NCI-H1092 treated with DMSO at 0.1 percent for 48 hours (cell line): ENCODE measurements at regions not wholly inside any gene's neighbourhood (a gene's known extent, or its start where the extent isn't known, plus 50 kb on each side); places are given as distances from the start of the nearest gene placed in this dataset.
"Not testable (repeated sequence)": the region's sequence is repeated elsewhere in the genome, so short reads cannot be mapped to it uniquely, and the experiment has no call there.

Experiments used
- DNase-seq: peaks from one replicate; lab custom pipeline; 2025; lab: John Stamatoyannopoulos, UW

DNA sequence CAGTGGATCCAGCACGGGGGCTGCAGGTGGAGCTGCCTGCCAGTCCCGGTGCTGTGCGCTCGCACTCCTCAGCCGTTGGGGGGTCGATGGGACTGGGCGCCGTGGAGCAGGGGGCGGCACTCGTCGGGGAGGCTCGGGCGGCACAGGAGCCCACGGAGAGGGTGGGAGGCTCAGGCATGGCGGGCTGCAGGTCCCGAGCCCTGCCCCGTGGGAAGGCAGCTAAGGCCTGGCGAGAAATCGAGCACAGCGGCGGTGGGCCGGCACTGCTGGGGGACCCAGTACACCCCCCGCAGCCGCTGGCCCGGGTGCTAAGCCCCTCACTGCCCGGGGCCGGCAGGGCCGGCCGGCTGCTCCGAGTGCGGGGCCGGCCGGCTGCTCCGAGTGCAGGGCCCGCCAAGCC is 52.3 kb upstream of the MARK1 start:
- DNase-seq, result not testable (repeated sequence)

DNA sequence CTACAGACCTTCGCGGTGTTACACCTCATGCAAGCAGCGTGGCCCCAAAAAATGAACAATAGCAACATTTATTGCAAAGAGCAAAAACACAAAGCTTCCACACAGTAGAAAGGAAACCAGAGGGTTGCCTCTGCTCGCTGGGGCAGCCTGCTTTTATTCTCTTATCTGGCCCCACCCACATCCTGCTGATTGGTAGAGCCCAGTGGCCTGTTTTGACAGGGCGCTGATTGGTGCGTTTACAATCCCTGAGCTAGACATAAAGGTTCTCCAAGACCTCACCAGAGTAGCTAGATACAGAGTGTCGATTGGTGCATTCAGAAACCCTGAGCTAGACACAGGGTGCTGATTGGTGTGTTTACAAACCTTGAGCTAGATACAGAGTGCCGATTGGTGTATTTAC is 52.8 kb upstream of the MARK1 start:
- DNase-seq, result not testable (repeated sequence)

- DNase-seq, result no peak
Observed at GRCh38 chr1:220473440-220473839, 54.5 kb upstream of the MARK1 start.

DNA sequence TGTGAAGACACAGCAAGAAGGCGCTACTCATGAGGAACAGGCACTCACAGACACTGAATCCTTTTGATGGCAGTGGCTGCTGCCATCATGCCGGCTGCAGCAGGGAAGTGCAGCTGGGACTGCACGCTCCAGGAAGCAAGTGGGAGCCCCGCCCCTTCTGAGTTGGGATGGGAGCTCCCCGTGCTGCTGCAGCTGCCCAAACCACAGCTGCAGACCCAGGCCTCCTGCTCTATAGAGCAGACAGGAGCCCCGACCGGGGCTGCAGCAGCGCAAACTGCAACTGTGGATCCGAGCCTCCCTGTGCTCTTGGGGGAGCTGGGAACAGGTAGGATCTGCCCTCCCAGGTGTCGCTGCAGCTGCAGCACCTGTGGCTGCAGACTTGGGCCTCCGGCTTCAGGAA is 65.2 kb upstream of the MARK1 start:
- no peak for DNase-seq

- no peak for DNase-seq
Observed at GRCh38 chr1:220458936-220459335, 69.0 kb upstream of the MARK1 start.

GRCh38 chr1:220457957-220458609 is 69.9 kb upstream of the MARK1 start:
- DNase-seq, result no peak

DNA sequence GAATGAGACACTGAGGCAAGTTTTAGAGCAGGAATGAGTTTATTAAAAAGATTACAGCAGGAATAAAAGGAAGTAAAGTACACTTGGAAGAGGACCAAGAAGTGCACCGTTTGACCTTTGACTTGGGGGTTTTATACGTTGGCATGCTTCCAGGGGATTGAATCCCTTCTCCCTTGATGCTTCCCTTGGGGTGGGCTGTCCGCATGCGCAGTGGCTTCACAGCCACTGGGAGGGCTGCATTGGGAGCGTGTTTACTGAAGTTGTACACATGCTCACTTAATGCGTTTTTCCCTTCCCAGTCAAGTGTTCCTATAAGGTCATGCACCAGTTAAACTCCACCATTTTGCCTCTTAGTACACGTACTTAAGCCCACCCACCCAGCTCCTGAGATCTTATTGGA is 72.4 kb upstream of the MARK1 start:
- DNase-seq, result no peak

DNA sequence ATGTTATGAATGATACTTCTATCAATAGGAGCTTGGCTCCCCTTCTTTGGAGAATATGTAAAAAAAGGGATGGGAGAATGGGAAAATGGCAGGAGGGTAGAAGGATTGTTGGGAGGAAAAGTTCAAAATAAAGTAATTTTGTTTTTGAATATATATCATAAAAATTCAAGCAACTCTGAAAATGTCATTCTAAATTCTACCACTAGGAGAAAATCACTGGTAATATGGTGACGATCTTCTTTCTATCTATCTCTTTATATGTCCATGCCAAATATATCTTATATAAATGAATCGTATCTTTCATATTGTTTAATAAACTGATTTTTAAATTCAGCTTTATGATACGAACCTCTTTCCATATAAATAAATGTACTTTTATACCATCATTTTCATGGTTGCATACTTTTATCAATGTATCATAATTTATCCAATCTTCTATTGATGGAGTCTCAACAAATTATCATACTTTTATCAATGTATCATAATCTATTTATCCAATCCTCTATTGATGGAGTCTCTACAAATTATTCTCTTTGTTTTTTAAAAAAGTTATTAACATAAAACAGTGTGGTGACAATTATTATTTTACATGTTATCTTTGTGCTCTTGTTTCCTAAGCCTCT is 73.7 kb upstream of the MARK1 start:
- no peak for DNase-seq

GRCh38 chr1:220453371-220453770 is 74.6 kb upstream of the MARK1 start:
- no peak for DNase-seq

DNA sequence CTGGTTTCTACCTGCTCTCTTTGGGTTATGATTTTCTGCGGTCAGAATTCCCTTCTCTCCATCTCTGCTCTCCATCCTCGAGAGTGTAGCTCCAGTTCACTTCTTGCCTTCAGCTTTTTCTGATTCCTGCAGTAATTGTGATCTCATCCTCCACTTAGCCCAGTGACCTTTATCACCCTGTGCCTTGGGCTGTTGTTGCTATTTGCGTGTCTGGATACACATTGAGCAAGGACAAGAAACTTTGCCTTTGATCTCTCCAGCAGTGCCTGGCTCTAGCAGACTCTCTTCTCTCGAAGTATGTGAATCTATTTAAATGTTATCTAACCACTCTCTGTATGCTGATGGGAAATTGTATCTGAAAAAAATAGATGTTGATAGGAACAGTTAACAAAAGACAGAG is 76.4 kb upstream of the MARK1 start:
- DNase-seq, result no peak

GRCh38 chr1:220450927-220451326 is 77.0 kb upstream of the MARK1 start:
- DNase-seq, result no peak

DNA sequence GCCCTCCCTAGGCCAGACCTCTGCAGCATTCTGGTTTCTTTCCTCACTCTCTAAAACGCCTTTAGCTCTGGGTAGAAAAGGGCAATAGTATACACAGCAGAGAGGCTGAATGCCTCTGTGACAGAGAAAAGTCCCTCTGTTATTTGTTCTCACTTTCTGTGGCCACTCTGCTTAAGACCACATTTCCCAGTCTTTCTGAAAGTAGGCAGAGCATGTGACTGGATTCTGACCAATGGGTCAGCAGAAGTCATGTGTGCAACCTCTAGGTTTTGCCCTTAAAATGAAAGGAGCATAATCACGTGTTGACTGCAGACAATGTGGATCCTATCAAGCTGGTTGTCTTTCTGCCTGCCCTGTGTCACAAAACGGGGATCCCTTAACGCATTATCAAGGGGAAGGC is 79.7 kb upstream of the MARK1 start:
- no peak for DNase-seq

- not testable (repeated sequence) for DNase-seq
Observed at GRCh38 chr1:220444586-220444985, 83.3 kb upstream of the MARK1 start.

DNA sequence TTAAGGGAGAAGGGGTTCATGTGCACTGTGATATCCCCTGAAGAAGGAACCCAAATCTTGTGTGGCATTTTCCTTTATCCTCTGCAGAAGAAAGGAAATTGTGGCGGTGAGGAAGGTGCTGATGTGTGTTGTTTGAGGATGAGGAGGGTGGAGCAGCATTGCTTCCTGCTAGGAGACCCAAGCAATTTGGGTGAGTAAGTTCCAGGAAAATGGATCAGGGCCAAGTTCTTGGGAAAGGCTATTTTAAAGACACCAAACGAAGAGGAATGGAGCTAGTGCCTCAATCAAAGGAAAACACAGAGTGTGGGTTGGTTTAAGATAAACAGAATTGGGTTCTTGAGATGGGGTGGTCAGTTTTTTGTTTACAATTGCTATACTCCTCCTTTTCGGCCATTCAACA is 86.7 kb upstream of the MARK1 start:
- DNase-seq, result no peak

GRCh38 chr1:220438741-220439140 is 89.2 kb upstream of the MARK1 start:
- DNase-seq, result no peak

- no peak for DNase-seq
Observed at GRCh38 chr1:220432408-220432807, 95.5 kb upstream of the MARK1 start.

DNA sequence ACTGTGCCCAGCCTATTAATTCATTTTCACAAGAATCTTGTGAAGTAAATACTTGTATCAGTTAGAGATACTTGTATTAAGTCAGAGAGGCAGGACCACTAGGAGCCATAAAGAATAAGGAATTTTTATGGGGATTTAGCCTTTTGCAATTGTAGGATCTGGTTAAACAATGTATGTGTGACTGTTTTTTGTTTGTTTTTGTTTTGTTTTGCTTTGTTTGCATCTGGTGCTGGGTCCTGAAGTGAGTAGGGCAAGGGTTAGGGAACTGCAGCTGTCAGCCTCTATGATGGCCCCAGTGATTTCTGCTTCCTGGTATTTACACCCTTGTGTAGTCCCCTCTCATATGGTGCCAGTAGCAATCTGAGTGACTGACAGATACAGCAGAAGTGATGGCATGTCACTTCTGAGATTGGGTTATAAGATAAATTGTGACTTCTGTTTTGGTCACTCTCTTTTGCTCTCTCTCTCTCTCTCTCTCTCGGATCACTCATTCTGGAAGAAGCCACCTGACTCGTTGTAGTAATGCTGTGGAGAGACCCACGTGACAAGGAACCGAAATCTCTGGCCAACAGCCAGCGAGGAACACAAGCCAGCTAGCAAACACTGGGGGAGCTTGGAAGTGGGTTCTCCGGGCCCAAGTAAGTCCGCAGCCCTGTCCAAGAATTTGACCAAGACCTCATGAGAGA is 96.2 kb upstream of the MARK1 start:
- no peak for DNase-seq

DNA sequence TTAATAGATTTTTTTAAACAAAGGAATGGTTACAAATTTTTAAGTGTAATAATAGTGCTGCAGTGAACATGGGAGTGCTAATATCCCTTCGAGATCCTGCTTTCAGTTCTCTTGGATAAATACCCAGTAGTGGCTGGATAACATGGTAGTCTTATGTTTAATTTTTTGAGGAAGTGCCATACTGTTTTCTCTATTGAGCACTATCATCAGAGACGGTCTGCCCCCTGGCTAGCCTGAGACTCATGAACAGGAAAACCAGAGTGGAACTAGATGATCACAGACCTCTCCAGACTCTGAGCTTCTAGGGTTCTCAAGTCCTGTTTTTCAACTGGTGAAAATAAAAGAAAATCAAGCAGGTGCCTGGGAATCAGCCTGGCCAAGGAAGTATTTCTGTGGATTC is 97.3 kb upstream of the MARK1 start:
- DNase-seq, result no peak

- no peak for DNase-seq
Observed at GRCh38 chr1:220430059-220430458, 97.9 kb upstream of the MARK1 start.

DNA sequence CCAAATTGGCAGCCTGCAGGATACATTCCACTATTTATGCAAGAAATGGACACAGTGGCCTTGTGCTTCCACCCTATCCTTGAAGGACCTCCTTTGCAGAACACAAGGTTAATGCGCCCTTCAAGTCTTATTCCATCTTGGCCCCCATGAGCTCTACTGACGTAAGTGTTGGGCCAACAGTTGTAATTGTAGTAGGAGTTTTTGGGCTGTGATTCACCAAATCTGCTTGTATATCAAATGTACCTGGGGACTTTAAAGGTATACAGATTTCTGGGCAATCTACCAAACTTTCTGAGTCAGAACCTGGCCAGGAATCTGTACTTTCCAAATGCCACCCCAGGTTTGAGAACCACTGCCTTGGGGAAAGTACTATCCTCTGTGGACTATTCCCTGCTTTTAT is 100.9 kb upstream of the MARK1 start:
- no peak for DNase-seq

DNA sequence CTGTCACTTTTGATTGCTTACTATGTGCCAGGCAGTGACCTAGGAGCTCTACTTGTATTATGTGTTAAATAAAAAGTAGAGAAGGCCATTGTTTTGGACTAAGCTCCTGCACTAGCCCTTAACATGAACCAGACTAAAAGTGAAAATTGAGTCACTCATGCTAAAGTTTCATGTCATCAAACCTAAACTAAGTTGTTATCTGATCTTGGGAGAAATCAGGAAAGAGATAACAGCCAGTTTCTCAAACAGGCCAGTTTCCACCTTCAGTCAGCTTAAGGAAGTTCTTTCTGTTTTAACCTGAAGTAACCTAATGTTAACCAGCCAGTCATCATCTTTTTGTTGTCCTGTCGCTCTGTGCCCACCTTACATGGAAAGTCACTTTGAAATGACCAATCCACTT is 102.1 kb upstream of the MARK1 start:
- no peak for DNase-seq

DNA sequence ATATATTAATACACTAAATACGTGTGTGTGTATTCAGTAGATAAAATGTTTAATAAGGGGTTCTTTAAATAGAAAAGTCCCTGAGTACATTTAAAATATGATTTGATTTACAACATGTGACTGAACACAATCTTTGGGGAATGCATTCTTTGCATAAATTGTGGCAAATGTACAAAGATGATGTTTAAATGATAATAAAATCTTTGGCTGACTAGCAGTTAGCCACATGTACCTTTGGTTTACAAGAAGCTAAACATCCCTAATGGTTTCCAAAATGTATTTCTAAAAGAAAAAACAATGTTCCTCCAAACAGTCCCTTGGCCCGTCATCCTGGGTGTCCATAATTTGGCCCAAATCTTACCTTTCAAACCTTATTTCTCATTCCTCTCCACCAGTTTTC is 106.4 kb upstream of the MARK1 start:
- no peak for DNase-seq

GRCh38 chr1:220420726-220421125 is 107.2 kb upstream of the MARK1 start:
- DNase-seq, result no peak

GRCh38 chr1:220412382-220412781 is 115.6 kb upstream of the MARK1 start:
- DNase-seq, result not testable (repeated sequence)
